GM12864 (cell line): ENCODE measurements at regions not wholly inside any gene's neighbourhood (a gene's known extent, or its start where the extent isn't known, plus 50 kb on each side); places are given as distances from the start of the nearest gene placed in this dataset.

Experiments used
- DNase-seq: peaks from one replicate; pipeline ENCODE4 v3.0.0-alpha.2; 2011; ENCODE audit warnings: low read depth
- H3K4me3 ChIP-seq: 2 replicates; pipeline ENCODE4 v1.5.1; 2011; ENCODE audit warnings: mild to moderate bottlenecking, low read depth, low read length, control low read depth
- CTCF ChIP-seq: IDR thresholded peaks from 2 replicates; pipeline ENCODE4 v1.5.1; 2011; ENCODE audit warnings: low read depth, mild to moderate bottlenecking, moderate library complexity, low read length, control low read depth, inconsistent platforms; ENCODE audit errors: missing control alignments

- peak; percentile 94 for TF ChIP-seq CTCF
- DNase-seq = peak; percentile 26
- no peak overlapping the region for H3K4me3 ChIP-seq
Measured at GRCh38 chr1:224513787-224514209, 79.2 kb upstream of the WDR26 start.

GRCh38 chr1:224517171-224517570, 82.6 kb upstream of the WDR26 start:
- H3K4me3 ChIP-seq = no peak overlapping the region
- DNase-seq = no peak
- TF ChIP-seq CTCF = no peak

- no peak overlapping the region for H3K4me3 ChIP-seq
- no peak for TF ChIP-seq CTCF
Measured at GRCh38 chr1:224518528-224518927, 83.9 kb upstream of the WDR26 start.

GRCh38 chr1:224519874-224520273, 85.3 kb upstream of the WDR26 start:
- DNase-seq = no peak
- no peak for TF ChIP-seq CTCF
- H3K4me3 ChIP-seq = no peak overlapping the region

More at GRCh38 chr1:224518528-224518927, 83.9 kb upstream of the WDR26 start:
- DNase-seq = no peak

- no peak for DNase-seq
- no peak for TF ChIP-seq CTCF
- no peak overlapping the region for H3K4me3 ChIP-seq
Measured at GRCh38 chr1:224520808-224521207, 86.2 kb upstream of the WDR26 start.

DNA sequence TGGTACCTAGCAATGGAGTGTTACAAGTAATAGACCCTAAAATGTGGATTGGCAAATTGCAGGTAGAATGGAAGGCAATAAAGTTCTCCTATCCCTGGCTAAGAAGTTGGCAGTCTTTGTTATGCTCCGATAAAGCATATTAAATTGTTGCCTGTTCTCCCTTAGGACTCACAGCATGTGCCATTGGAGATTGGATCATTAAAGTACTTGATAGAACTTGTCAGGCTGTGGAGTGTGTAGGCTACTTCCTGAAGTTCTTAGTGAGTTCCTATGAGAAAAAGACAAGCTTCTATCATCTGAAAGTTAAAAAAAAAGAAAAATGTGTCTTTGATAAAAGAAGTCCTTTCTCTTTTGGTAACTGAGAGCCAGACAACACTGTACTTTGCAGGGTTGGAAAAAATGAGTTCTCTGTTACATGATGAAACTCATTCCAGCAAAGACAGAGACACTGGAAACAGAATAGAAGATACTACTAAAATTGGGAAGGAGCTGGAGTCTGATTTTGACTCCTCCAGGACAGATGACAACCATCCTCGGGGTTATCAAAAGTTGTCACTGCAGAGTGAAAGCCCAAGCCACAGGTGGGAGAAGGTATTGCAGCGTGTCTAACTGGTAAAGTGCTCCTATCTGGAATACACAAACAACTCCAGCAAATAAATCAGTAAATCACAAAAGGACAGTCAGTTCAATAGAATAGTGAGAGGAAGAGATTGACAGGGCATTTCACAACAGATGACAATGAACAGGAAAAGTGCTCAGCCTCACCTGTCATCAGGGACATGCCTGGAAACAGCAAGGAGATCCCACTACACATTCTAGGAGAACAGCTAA, 87.5 kb upstream of the WDR26 start:
- DNase-seq = no peak
- no peak for TF ChIP-seq CTCF
- H3K4me3 ChIP-seq = no peak overlapping the region

GRCh38 chr1:224523676-224524075, 89.1 kb upstream of the WDR26 start:
- no peak for DNase-seq
- TF ChIP-seq CTCF = no peak
- no peak overlapping the region for H3K4me3 ChIP-seq
